Right lobe of liver (tissue), 6 donors: ENCODE measurements at regions not wholly inside any gene's neighbourhood (a gene's known extent, or its start where the extent isn't known, plus 50 kb on each side); places are given as distances from the start of the nearest gene placed in this dataset.

Experiments
- ATAC-seq, 4 donors: fragments of 200-7000 bp; cut with Tn5 transposase; one replicate each; pipeline ENCODE4 v1.9.1; 2020; ENCODE audit warnings: mild to moderate bottlenecking in 4 of 4, moderate library complexity in 4 of 4
- DNase-seq, 3 donors: peaks; one replicate each; pipeline ENCODE4 v3.0.0-alpha.2; 2020
- H3K27ac ChIP-seq, 3 donors: fragments of 200-600 bp; one replicate each; pipeline ENCODE4 v1.8.0; 2022
- H3K27me3 ChIP-seq, 2 donors: fragments of 200-600 bp; one replicate each; pipeline ENCODE4 v1.8.0; 2022
- H3K36me3 ChIP-seq, 4 donors: fragments of 200-600 bp; sonication (generic) in 1 of 4; one replicate each; pipeline versions ENCODE4 v1.5.1 to v1.8.0; 2017 to 2022; ENCODE audit warnings: control low read depth in 1 of 4
- H3K4me1 ChIP-seq, 4 donors: fragments of 200-600 bp; sonication (generic) in 1 of 4; one replicate each; pipeline versions ENCODE4 v1.5.1 to v1.8.0; 2017 to 2022; ENCODE audit warnings: control low read depth in 1 of 4
- H3K4me3 ChIP-seq, 3 donors: fragments of 200-600 bp; one replicate each; pipeline ENCODE4 v1.8.0; 2022
- H3K9me3 ChIP-seq, 4 donors: fragments of 200-600 bp; sonication (generic) in 1 of 4; one replicate each; pipeline versions ENCODE4 v1.5.1 to v1.8.0; 2017 to 2022; ENCODE audit warnings: control low read depth in 1 of 4
- POLR2A ChIP-seq: fragments of 450-650 bp; IDR thresholded peaks from one replicate; pipeline ENCODE4 v1.6.1; 2017; ENCODE audit warnings: antibody characterized with exemption, mild to moderate bottlenecking
- WGBS: methylation state at CpG from one replicate; pipeline ENCODE4 v1.1.6; 2018; ENCODE audit warnings: low coverage, low lambda C conversion rate; ENCODE audit not compliant: insufficient coverage; ENCODE audit errors: missing lambda C conversion rate; 5-methylcytosine and 5-hydroxymethylcytosine counted together
- intact Hi-C, 2 donors: fragments of 100-400 bp; cut with DNase I; formaldehyde crosslinking; loops; one replicate each; pipeline versions ENCODE4 v1.11.2 to v1.14.1; 2022
- TF ChIP-seq, protein P1 (sequence below), 4 donors: fragments of 200-600 bp in 3 of 4; fragments of 450-650 bp in 1 of 4; IDR thresholded peaks; one replicate each; pipeline versions ENCODE4 v1.5.1 to v1.8.0; 2016 to 2022; ENCODE audit warnings: antibody characterized with exemption in 4 of 4, mild to moderate bottlenecking in 2 of 4
- donor health status: DM: no; HTN: yes; CAD: no.
- donor health status: DM: no; HTN: no; CAD: no.
- donor health status: DM: no; HTN: no; CAD: no.
- donor health status: DM: no; HTN: yes; CAD: no.
- donor health status: DM: no; HTN: yes; CAD: no.

DNA sequence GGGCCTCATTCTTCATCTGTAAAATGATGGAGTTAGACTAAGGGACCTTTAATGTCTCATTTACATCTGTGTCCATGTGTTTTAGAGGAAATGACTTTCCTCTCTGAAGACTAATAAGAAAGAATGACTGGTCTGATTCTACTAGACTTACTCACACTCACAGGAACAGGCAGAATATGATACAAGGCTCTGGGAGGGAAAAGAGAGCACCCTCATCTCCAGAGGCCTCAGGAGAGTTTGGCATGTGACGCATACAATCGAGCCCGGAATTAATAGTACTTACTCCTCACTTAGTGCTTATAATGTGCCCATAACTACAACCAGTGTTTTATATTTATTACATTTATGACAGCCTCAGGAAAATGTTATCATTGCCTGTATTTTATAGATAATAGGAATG lies 608.7 kb downstream of the KCTD16 start:
- no peaks in the 10 kb centered on the region for H3K4me1 ChIP-seq
- intact Hi-C loops = no loop called here
- no peaks in the 10 kb centered on the region for H3K27me3 ChIP-seq
- no peak overlapping the region for H3K4me3 ChIP-seq
- H3K27ac ChIP-seq = no peak overlapping the region
- ATAC-seq (no peak), DNase-seq (no peak)
- no peak for TF ChIP-seq POLR2A
- TF ChIP-seq, protein P1, sequence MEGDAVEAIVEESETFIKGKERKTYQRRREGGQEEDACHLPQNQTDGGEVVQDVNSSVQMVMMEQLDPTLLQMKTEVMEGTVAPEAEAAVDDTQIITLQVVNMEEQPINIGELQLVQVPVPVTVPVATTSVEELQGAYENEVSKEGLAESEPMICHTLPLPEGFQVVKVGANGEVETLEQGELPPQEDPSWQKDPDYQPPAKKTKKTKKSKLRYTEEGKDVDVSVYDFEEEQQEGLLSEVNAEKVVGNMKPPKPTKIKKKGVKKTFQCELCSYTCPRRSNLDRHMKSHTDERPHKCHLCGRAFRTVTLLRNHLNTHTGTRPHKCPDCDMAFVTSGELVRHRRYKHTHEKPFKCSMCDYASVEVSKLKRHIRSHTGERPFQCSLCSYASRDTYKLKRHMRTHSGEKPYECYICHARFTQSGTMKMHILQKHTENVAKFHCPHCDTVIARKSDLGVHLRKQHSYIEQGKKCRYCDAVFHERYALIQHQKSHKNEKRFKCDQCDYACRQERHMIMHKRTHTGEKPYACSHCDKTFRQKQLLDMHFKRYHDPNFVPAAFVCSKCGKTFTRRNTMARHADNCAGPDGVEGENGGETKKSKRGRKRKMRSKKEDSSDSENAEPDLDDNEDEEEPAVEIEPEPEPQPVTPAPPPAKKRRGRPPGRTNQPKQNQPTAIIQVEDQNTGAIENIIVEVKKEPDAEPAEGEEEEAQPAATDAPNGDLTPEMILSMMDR (IDR thresholded peaks at IDR 0.05) = no peak
- 45% methylated on average over 3 of the region's 3 CpGs for WGBS
- H3K36me3 ChIP-seq = no peaks in the 10 kb centered on the region
- H3K9me3 ChIP-seq = no peaks in the 10 kb centered on the region

DNA sequence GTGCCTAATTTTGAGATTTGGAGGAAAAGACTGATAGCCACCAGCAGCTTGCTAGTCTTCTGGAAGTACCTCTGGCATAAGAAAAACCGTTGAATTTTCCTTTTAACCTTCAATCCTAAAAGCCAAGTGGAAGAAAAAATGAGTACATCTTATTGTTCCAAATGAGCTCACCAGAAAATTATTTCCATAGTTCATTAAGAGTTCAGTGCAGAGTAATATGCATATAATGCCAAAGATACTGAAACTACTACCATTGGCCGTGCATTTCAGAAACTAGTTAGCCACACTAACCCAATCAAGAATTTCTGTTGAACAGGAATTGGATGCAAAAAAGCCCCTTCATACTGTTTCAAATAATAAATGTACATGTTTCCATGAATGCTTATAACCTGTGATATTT lies 607.9 kb downstream of the KCTD16 start:
- Histone ChIP-seq H3K4me1 (no peaks in the 10 kb centered on the region), H3K27me3 (no peaks in the 10 kb centered on the region), H3K27ac (no peak overlapping the region), H3K9me3 (no peaks in the 10 kb centered on the region), H3K4me3 (no peak overlapping the region), H3K36me3 (no peaks in the 10 kb centered on the region)
- 36% methylated on average over 2 of the region's 2 CpGs for WGBS
- intact Hi-C loops = no loop called here
- no peak for DNase-seq
- TF ChIP-seq, protein P1 (IDR thresholded peaks at IDR 0.05) = no peak
- TF ChIP-seq POLR2A = no peak
- ATAC-seq = no peak

DNA sequence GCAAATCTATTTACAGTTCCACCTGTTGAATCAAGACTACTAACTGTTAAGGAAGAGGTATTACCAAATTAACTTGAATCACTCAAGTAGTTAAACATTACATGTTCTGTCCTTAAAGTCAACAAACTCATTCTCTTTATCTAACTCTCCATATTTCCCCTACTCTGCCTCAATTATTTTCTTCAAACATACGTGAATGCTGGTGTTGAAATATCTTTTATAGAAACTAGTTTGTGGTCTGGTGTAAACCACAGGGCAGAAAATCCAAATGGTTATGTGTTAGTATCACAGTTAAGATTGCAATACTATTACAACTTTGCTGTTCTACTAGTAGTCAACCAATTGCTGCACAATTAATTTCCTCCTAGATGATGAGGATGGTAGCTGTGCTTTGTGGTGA lies 603.5 kb downstream of the KCTD16 start:
- Histone ChIP-seq H3K27me3 (no peaks in the 10 kb centered on the region), H3K27ac (no peak overlapping the region), H3K9me3 (no peaks in the 10 kb centered on the region), H3K36me3 (no peaks in the 10 kb centered on the region), H3K4me3 (no peak overlapping the region), H3K4me1 (no peaks in the 10 kb centered on the region)
- intact Hi-C loops = no loop called here
- no peak for DNase-seq
- no peak for TF ChIP-seq POLR2A
- TF ChIP-seq, protein P1 (IDR thresholded peaks at IDR 0.05) = no peak
- WGBS = 12% methylated on average over 1 of the region's 1 CpG
- ATAC-seq = no peak

- H3K9me3 ChIP-seq = no peaks in the 10 kb centered on the region
- DNase-seq (no peak), ATAC-seq (no peak)
- no peak overlapping the region for H3K27ac ChIP-seq
- H3K4me3 ChIP-seq = no peak overlapping the region
- no peaks in the 10 kb centered on the region for H3K36me3 ChIP-seq
- 47% methylated on average over 4 of the region's 4 CpGs for WGBS
- no peak for TF ChIP-seq POLR2A
- TF ChIP-seq, protein P1 (IDR thresholded peaks at IDR 0.05) = no peak
- intact Hi-C loops = no loop called here
- no peaks in the 10 kb centered on the region for H3K4me1 ChIP-seq
- H3K27me3 ChIP-seq = no peaks in the 10 kb centered on the region
These were observed 603.0 kb downstream of the KCTD16 start for GRCh38 chr5:144773628-144774027.

DNA sequence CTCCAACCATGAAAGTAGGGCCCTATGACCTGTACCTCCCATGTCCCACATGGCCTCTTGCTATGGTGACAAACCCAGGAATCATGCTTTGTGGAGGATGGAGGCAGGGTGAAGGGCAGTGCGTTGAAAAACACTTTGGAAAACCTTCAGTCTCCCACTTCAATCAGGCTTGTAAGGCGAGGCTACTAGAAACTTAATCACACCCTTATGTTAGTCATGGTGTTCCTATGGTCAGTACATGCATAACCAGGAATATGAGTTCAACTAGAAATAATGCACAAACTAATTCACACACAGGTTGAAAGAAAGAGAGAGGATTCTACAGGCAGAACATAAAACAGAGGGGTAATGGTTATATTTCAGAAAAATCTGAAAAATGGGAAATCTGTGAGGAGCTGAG lies 601.1 kb downstream of the KCTD16 start:
- H3K36me3 ChIP-seq = no peaks in the 10 kb centered on the region
- no peak for DNase-seq
- H3K4me1 ChIP-seq = no peaks in the 10 kb centered on the region
- no peak overlapping the region for H3K27ac ChIP-seq
- intact Hi-C loops = no loop called here
- WGBS = 83% methylated on average over 1 of the region's 2 CpGs
- TF ChIP-seq, protein P1 (IDR thresholded peaks at IDR 0.05) = no peak
- no peak for TF ChIP-seq POLR2A
- ATAC-seq = no peak
- no peaks in the 10 kb centered on the region for H3K9me3 ChIP-seq
- no peaks in the 10 kb centered on the region for H3K27me3 ChIP-seq
- H3K4me3 ChIP-seq = no peak overlapping the region
